A673 (cell line): ENCODE measurements at regions not wholly inside any gene's neighbourhood (a gene's known extent, or its start where the extent isn't known, plus 50 kb on each side); places are given as distances from the start of the nearest gene placed in this dataset.

ENCODE experiments used
- CTCF ChIP-seq: fragments of 300-800, 200-600 bp; sonication (generic); conservative IDR thresholded peaks from 2 replicates; pipeline ENCODE4 v1.5.1; 2017; ENCODE audit warnings: low read depth, mild to moderate bottlenecking, antibody characterized with exemption, low read length, moderate library complexity, mixed read lengths
- EZH2 ChIP-seq: fragments of 200-600 bp; sonication (generic); IDR thresholded peaks from 2 replicates; pipeline ENCODE4 v1.6.1; 2017; ENCODE audit warnings: borderline replicate concordance, low read depth, mild to moderate bottlenecking, mixed read lengths, antibody characterized with exemption, low read length; ENCODE audit not compliant: poor library complexity, severe bottlenecking

DNA sequence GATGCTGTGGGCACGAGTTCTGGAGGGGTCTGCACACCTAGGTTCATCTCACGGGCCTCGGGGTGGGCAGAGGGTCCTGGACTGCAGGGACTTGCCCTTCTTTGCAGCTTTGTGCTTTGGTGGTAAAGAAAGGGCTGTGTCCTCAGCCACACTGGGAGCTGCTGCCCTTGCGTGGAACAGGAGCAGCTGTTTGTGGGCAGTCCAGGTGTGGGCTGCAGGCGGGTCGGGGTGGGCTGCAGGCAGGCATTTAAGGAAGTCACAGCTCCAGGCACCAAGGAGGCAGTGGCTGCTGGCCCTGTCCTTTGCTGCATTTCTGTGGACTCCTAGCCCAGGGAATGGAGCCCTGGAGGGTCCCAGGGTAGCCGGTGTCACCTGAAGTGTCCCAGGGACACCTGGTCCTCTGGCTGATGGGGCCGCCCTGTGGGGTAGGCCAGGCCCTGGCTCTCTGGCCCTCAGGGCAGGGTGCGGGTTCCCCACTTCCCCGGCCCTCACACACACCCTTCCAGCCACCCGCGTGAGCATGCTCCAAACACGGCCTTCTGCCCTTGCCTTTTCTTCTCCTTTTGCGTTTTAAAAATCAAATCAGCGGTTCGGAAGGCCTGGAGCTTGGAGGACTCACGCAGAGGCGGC is 1240.3 kb downstream of the BRD1 start:
- TF ChIP-seq CTCF (no peak), EZH2 (no peak)
